Neural progenitor cell (in vitro differentiated cells): ENCODE measurements at regions not wholly inside any gene's neighbourhood (a gene's known extent, or its start where the extent isn't known, plus 50 kb on each side); places are given as distances from the start of the nearest gene placed in this dataset.

Source experiments
- DNase-seq: peaks from one replicate; pipeline ENCODE4 v3.0.0-alpha.2; 2016; ENCODE audit warnings: low spot score
- H2AFZ ChIP-seq: fragments of 200-600 bp; sonication (generic); replicated peaks from 2 replicates; pipeline ENCODE4 v1.6.1; 2016; ENCODE audit warnings: antibody characterized with exemption
- H3F3A ChIP-seq: fragments of 200-600 bp; sonication (generic); 2 replicates; pipeline ENCODE4 v1.6.1; 2016; ENCODE audit warnings: antibody characterized with exemption, low read depth
- H3K27ac ChIP-seq: fragments of 200-600 bp; sonication (generic); 2 replicates; pipeline ENCODE4 v1.5.1; 2016; ENCODE audit warnings: mild to moderate bottlenecking
- H3K27me3 ChIP-seq: fragments of 200-600 bp; sonication (generic); 2 replicates; pipeline ENCODE4 v1.6.1; 2016; ENCODE audit warnings: mild to moderate bottlenecking, moderate library complexity
- H3K36me3 ChIP-seq: fragments of 200-600 bp; sonication (generic); 2 replicates; pipeline ENCODE4 v1.5.1; 2016
- H3K4me1 ChIP-seq: fragments of 200-600 bp; sonication (generic); 2 replicates; pipeline ENCODE4 v1.6.1; 2016; ENCODE audit warnings: mixed run types
- H3K4me2 ChIP-seq: fragments of 200-600 bp; sonication (generic); 2 replicates; pipeline ENCODE4 v1.6.1; 2016
- H3K4me3 ChIP-seq: fragments of 200-600 bp; sonication (generic); 2 replicates; pipeline ENCODE4 v1.5.1; 2016
- H3K79me2 ChIP-seq: fragments of 200-600 bp; sonication (generic); 2 replicates; pipeline ENCODE4 v1.6.1; 2016; ENCODE audit warnings: low read depth
- H3K9ac ChIP-seq: fragments of 200-600 bp; sonication (generic); 2 replicates; pipeline ENCODE4 v1.6.1; 2016
- H3K9me3 ChIP-seq: fragments of 200-600 bp; sonication (generic); 2 replicates; pipeline ENCODE4 v1.5.1; 2016; ENCODE audit warnings: low read depth
- H4K20me1 ChIP-seq: fragments of 200-600 bp; sonication (generic); 2 replicates; pipeline ENCODE4 v1.6.1; 2016; ENCODE audit warnings: low read depth
- H3K27ac Mint-ChIP-seq: 3 replicates; pipeline ENCODE4 v1.8.0; 2021; ENCODE audit warnings: mixed read lengths
- H3K27me3 Mint-ChIP-seq: 2 replicates; pipeline ENCODE4 v1.8.0; 2022; ENCODE audit warnings: low read depth, mild to moderate bottlenecking, inconsistent platforms, moderate library complexity, mixed read lengths; ENCODE audit not compliant: insufficient read depth
- H3K36me3 Mint-ChIP-seq: 3 replicates; pipeline ENCODE4 v1.8.0; 2021; ENCODE audit warnings: mixed read lengths
- H3K4me1 Mint-ChIP-seq: 3 replicates; pipeline ENCODE4 v1.8.0; 2021; ENCODE audit warnings: mixed read lengths
- H3K4me3 Mint-ChIP-seq: 3 replicates; pipeline ENCODE4 v1.8.0; 2021; ENCODE audit warnings: mild to moderate bottlenecking, moderate library complexity, mixed read lengths
- H3K9me3 Mint-ChIP-seq: 3 replicates; pipeline ENCODE4 v1.8.0; 2020; ENCODE audit warnings: mixed read lengths
- EZH2 ChIP-seq: fragments of 200-600 bp; sonication (generic); IDR thresholded peaks from 2 replicates; pipeline ENCODE4 v1.6.1; 2017; ENCODE audit warnings: antibody characterized with exemption, mild to moderate bottlenecking, moderate library complexity
- EZH2phosphoT487 ChIP-seq: fragments of 200-600 bp; sonication (generic); IDR thresholded peaks from 2 replicates; pipeline ENCODE4 v1.6.1; 2017; ENCODE audit warnings: antibody characterized with exemption
- TF ChIP-seq, protein P1 (sequence below): fragments of 200-600 bp; sonication (generic); IDR thresholded peaks from 2 replicates; pipeline ENCODE4 v1.5.1; 2017; ENCODE audit warnings: antibody characterized with exemption, mild to moderate bottlenecking

DNA sequence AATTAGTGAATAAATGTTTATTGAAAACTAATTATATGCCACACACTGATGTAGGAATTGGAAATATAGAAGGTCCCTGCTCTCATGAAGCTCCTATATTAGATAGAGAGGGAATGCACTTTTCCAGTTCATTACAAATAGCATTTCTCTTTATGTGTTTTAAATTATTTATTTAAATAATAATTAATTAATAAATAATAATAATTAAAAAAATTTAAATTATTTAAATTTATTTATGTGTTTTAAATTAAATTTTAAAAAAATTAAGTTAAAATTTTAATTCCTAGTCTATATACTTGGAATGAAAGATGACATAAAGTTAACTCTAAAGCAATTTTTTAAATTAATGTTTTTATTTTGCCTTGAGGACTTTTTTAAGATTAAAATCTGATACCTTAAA lies 121.7 kb upstream of the ZNF804B start:
- Histone ChIP-seq H3K9ac (no peak overlapping the region), H3K79me2 (no peaks in the 10 kb centered on the region), H3K4me2 (no peak overlapping the region), H3F3A (peaks cover 24% of the 10 kb centered on the region), H3K9me3 (no peaks in the 10 kb centered on the region), H4K20me1 (no peaks in the 10 kb centered on the region), H3K27me3 (no peaks in the 10 kb centered on the region), H3K4me3 (no peak overlapping the region), H3K36me3 (no peaks in the 10 kb centered on the region), H2AFZ (no peak overlapping the region), H3K27ac (no peak overlapping the region), H3K4me1 (peaks cover 49% of the 10 kb centered on the region)
- Mint-ChIP-seq H3K4me3 (no peak overlapping the region), H3K9me3 (no peaks in the 10 kb centered on the region), H3K27ac (no peak overlapping the region), H3K27me3 (no peaks in the 10 kb centered on the region), H3K4me1 (peaks cover 7% of the 10 kb centered on the region), H3K36me3 (no peaks in the 10 kb centered on the region)
- TF ChIP-seq, protein P1, sequence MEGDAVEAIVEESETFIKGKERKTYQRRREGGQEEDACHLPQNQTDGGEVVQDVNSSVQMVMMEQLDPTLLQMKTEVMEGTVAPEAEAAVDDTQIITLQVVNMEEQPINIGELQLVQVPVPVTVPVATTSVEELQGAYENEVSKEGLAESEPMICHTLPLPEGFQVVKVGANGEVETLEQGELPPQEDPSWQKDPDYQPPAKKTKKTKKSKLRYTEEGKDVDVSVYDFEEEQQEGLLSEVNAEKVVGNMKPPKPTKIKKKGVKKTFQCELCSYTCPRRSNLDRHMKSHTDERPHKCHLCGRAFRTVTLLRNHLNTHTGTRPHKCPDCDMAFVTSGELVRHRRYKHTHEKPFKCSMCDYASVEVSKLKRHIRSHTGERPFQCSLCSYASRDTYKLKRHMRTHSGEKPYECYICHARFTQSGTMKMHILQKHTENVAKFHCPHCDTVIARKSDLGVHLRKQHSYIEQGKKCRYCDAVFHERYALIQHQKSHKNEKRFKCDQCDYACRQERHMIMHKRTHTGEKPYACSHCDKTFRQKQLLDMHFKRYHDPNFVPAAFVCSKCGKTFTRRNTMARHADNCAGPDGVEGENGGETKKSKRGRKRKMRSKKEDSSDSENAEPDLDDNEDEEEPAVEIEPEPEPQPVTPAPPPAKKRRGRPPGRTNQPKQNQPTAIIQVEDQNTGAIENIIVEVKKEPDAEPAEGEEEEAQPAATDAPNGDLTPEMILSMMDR: no peak
- DNase-seq: no peak

DNA sequence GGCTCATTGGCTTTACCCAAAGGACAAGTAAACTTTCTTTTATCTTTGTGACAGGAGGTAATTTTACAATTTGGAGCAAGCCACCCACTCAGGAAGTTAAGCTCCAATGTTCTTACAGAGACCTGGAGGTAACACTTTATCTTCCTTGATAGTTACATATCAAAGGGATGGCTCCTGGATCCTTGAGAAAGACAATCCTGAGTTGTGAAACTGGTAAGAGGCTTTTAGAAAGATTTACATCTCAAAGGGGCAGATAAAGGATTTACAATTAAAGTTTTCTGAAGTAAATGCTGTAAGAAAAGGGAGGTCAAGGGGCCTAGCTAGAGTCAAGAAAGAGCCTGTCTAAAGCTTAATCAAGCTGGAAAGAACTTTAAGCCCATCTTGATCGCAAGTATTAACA lies 124.4 kb upstream of the ZNF804B start:
- Histone ChIP-seq H3K4me3 (no peak overlapping the region), H3K4me1 (peaks cover 49% of the 10 kb centered on the region), H3K4me2 (peak overlapping the region; percentile 51), H3K36me3 (no peaks in the 10 kb centered on the region), H3K9ac (no peak overlapping the region), H3K27me3 (no peaks in the 10 kb centered on the region), H3K27ac (peak overlapping the region; percentile 85), H2AFZ (no peak overlapping the region), H4K20me1 (no peaks in the 10 kb centered on the region), H3K9me3 (no peaks in the 10 kb centered on the region), H3F3A (peaks cover 24% of the 10 kb centered on the region), H3K79me2 (no peaks in the 10 kb centered on the region)
- DNase-seq: peak; percentile 73
- H3K4me3 Mint-ChIP-seq: no peak overlapping the region
- H3K36me3 Mint-ChIP-seq: no peaks in the 10 kb centered on the region
- no peaks in the 10 kb centered on the region for H3K27me3 Mint-ChIP-seq
- H3K9me3 Mint-ChIP-seq: no peaks in the 10 kb centered on the region
- no peak overlapping the region for H3K27ac Mint-ChIP-seq
- peaks cover 7% of the 10 kb centered on the region for H3K4me1 Mint-ChIP-seq
- no peak for TF ChIP-seq EZH2
- peak; percentile 64 for TF ChIP-seq EZH2phosphoT487

DNA sequence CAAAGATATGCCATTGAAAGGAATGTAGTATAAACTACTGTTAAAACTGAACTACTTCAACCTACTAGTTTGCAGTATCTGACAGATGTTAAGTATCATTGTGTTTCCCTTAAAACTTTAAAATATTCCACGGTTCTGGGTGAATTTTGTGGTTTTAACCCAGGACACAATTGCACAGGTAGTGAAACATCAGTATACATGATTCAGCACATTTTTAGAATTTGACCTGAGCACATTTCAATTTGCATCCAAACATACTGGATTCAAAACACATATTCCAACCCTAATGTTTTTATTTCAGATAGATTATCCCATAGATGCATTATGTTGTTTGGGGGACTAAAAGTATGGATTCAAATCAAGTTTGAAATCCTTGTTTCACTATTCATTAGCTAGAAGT lies 129.9 kb upstream of the ZNF804B start:
- TF ChIP-seq EZH2phosphoT487 (no peak), EZH2 (no peak)
- TF ChIP-seq, protein P1: no peak
- Mint-ChIP-seq H3K27me3 (no peaks in the 10 kb centered on the region), H3K9me3 (no peaks in the 10 kb centered on the region), H3K27ac (no peak overlapping the region), H3K4me1 (no peaks in the 10 kb centered on the region), H3K4me3 (no peak overlapping the region), H3K36me3 (no peaks in the 10 kb centered on the region)
- no peak overlapping the region for H2AFZ ChIP-seq
- H4K20me1 ChIP-seq: no peaks in the 10 kb centered on the region
- H3F3A ChIP-seq: peaks cover 7% of the 10 kb centered on the region
- no peaks in the 10 kb centered on the region for H3K9me3 ChIP-seq
- no peaks in the 10 kb centered on the region for H3K79me2 ChIP-seq
- H3K27ac ChIP-seq: no peak overlapping the region
- H3K27me3 ChIP-seq: no peaks in the 10 kb centered on the region
- H3K4me1 ChIP-seq: peaks cover 8% of the 10 kb centered on the region
- H3K36me3 ChIP-seq: no peaks in the 10 kb centered on the region
- H3K4me2 ChIP-seq: no peak overlapping the region
- no peak for DNase-seq
- H3K4me3 ChIP-seq: no peak overlapping the region
- H3K9ac ChIP-seq: no peak overlapping the region

DNA sequence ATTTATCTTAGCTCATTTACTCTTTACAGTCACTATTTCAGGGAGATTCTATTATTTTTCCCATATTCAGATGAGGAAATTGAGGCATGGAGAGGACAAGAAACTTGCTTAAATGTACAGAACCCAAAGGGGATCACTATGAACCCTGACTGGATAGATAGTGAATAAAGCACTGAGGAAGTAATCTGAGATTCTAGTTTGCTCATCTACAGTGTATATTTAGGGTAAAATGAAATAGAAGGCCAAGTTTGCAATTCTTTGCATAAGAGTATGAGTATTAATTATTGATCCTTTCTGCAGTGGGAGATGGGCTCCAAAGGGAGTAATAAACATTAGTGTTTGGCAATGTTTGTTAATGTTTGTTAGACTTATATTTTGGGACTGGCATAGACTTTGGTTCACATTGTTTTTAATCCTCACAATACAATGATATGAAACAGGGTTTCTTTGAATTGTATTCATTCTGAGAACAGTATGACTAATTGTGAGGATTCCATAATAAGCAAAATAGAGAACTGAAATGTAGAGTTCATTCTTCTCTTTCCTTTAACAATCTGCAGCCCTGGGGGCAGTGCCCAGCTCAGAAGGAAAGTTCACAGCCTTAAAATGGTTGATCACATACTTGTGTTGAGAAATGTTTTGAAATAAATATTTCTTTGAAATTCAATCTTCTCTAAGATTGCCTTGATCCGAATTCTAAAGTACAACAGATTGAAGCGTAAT lies 131.0 kb upstream of the ZNF804B start:
- no peak overlapping the region for H3K27ac ChIP-seq
- no peak overlapping the region for H3K4me3 Mint-ChIP-seq
- no peak overlapping the region for H3K27ac Mint-ChIP-seq
- no peaks in the 10 kb centered on the region for H3K79me2 ChIP-seq
- no peak for TF ChIP-seq EZH2
- TF ChIP-seq, protein P1: no peak
- no peak for TF ChIP-seq EZH2phosphoT487
- H3K36me3 ChIP-seq: no peaks in the 10 kb centered on the region
- H3K4me2 ChIP-seq: no peak overlapping the region
- H3K36me3 Mint-ChIP-seq: no peaks in the 10 kb centered on the region
- H3K27me3 ChIP-seq: no peaks in the 10 kb centered on the region
- no peaks in the 10 kb centered on the region for H4K20me1 ChIP-seq
- H3K4me1 ChIP-seq: peaks cover under 1% of the 10 kb centered on the region
- H3K9me3 Mint-ChIP-seq: no peaks in the 10 kb centered on the region
- H3K4me1 Mint-ChIP-seq: no peaks in the 10 kb centered on the region
- H3K9me3 ChIP-seq: no peaks in the 10 kb centered on the region
- DNase-seq: no peak
- H2AFZ ChIP-seq: no peak overlapping the region
- no peak overlapping the region for H3K4me3 ChIP-seq
- H3K9ac ChIP-seq: no peak overlapping the region
- H3F3A ChIP-seq: no peaks in the 10 kb centered on the region
- H3K27me3 Mint-ChIP-seq: no peaks in the 10 kb centered on the region
